ENCODE measurements at regions not wholly inside any gene's neighbourhood (a gene's known extent, or its start where the extent isn't known, plus 50 kb on each side); places are given as distances from the start of the nearest gene placed in this dataset.

DNA sequence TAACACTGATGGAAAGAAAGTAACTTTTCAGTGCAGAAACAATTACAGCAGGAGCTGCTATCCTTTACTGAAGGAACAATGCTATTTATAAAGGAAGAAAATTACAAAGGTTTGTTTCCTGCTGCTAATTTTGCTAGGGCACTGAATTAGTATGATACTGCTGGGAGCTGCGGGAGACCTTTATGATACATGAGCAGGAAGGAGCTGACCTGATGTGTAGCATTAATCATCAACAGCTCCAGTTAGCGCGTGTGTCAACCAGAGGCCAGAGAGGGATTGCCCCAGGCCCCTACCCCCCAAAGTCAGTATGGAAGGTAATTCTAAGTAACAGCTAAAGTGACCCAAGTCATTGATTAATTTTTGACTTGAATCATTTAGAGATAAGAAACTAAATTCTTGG is 728.9 kb downstream of the PCDH18 start:
- TF ChIP-seq, protein P1, sequence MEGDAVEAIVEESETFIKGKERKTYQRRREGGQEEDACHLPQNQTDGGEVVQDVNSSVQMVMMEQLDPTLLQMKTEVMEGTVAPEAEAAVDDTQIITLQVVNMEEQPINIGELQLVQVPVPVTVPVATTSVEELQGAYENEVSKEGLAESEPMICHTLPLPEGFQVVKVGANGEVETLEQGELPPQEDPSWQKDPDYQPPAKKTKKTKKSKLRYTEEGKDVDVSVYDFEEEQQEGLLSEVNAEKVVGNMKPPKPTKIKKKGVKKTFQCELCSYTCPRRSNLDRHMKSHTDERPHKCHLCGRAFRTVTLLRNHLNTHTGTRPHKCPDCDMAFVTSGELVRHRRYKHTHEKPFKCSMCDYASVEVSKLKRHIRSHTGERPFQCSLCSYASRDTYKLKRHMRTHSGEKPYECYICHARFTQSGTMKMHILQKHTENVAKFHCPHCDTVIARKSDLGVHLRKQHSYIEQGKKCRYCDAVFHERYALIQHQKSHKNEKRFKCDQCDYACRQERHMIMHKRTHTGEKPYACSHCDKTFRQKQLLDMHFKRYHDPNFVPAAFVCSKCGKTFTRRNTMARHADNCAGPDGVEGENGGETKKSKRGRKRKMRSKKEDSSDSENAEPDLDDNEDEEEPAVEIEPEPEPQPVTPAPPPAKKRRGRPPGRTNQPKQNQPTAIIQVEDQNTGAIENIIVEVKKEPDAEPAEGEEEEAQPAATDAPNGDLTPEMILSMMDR (IDR thresholded peaks at IDR 0.05; ENCODE audit: insufficient read depth, low read length) = no peak
- no peak for DNase-seq (ENCODE audit: low read depth)
- no peak overlapping the region for H3K4me3 ChIP-seq (ENCODE audit: low read depth, low read length)

DNA sequence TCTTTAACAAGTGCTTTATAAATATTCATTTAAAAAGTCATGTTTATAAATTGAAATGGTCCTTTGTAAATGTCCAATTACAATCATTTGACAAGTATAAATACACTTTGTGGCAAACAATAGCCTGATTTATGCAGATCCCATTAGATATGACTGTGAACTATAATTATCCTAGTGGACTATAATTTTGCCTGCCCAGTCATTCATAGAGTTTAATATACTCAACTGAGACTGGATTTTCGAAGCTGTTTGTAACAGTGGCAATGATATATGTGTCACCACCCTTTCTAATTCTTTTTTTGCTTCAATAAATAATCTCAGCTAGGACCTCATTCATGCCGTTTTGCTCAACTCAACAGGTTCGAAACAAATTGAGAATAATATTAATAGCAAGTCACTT is 732.0 kb downstream of the PCDH18 start:
- TF ChIP-seq, protein P1 (IDR thresholded peaks at IDR 0.05; ENCODE audit: insufficient read depth, low read length) = no peak
- H3K4me3 ChIP-seq (ENCODE audit: low read depth, low read length) = no peak overlapping the region

GRCh38 chr4:136796953-136797352 is 735.3 kb downstream of the PCDH18 start:
- TF ChIP-seq, protein P1 (IDR thresholded peaks at IDR 0.05; ENCODE audit: insufficient read depth, low read length) = no peak
- H3K4me3 ChIP-seq (ENCODE audit: low read depth, low read length) = no peak overlapping the region
- DNase-seq (ENCODE audit: low read depth) = no peak

More for the DNA sequence above, 732.0 kb downstream of the PCDH18 start:
- no peak for DNase-seq (ENCODE audit: low read depth)

DNA sequence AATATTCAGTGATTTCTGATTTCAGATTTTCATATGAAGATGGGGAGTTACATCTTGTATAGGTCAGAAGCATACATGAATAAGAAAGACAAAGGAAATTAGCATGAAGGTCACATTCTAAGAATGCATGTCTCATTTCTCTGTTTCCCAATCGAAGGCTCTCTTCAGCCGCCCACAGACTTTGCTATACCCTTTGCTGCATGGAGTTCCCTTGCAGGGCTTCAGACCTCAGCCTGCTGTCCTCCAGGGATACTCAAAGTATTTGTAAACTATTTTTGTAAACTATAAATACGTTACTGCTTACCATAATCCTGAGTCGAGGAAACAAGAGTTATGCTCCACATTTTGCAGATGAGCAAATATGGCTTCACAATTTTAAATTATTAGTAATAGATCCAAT is 738.4 kb downstream of the PCDH18 start:
- TF ChIP-seq, protein P1 (IDR thresholded peaks at IDR 0.05; ENCODE audit: insufficient read depth, low read length) = no peak
- no peak overlapping the region for H3K4me3 ChIP-seq (ENCODE audit: low read depth, low read length)
- no peak for DNase-seq (ENCODE audit: low read depth)

- TF ChIP-seq, protein P1 (IDR thresholded peaks at IDR 0.05; ENCODE audit: insufficient read depth, low read length) = no peak
- DNase-seq (ENCODE audit: low read depth) = no peak
- no peak overlapping the region for H3K4me3 ChIP-seq (ENCODE audit: low read depth, low read length)
Observed at GRCh38 chr4:136784326-136784725, 748.0 kb downstream of the PCDH18 start.

GRCh38 chr4:136769717-136770116 is 762.6 kb downstream of the PCDH18 start:
- no peak for DNase-seq (ENCODE audit: low read depth)
- no peak overlapping the region for H3K4me3 ChIP-seq (ENCODE audit: low read depth, low read length)
- TF ChIP-seq, protein P1 (IDR thresholded peaks at IDR 0.05; ENCODE audit: insufficient read depth, low read length) = no peak

- TF ChIP-seq, protein P1 (IDR thresholded peaks at IDR 0.05; ENCODE audit: insufficient read depth, low read length) = no peak
- no peak overlapping the region for H3K4me3 ChIP-seq (ENCODE audit: low read depth, low read length)
- DNase-seq (ENCODE audit: low read depth) = no peak
Observed at GRCh38 chr4:136768925-136769275, 763.4 kb downstream of the PCDH18 start.

Data from fibroblast of the aortic adventitia (primary cell).